ENCODE measurements at regions not wholly inside any gene's neighbourhood (a gene's known extent, or its start where the extent isn't known, plus 50 kb on each side); places are given as distances from the start of the nearest gene placed in this dataset.

GRCh38 chr6:164042212-164042611 lies 627.7 kb downstream of the QKI start:
- DNase-seq (ENCODE audit: missing footprints) (no peak), ATAC-seq (peak; percentile 11)
- intact Hi-C loops (cut with DNase I), result no loop called here

GRCh38 chr6:164040994-164041393 lies 626.5 kb downstream of the QKI start:
- no peak for ATAC-seq
- DNase-seq (ENCODE audit: missing footprints), result no peak
- intact Hi-C loops (cut with DNase I), result no loop called here

GRCh38 chr6:164039954-164040375 lies 625.4 kb downstream of the QKI start:
- DNase-seq (ENCODE audit: missing footprints), result peak; percentile 73
- ATAC-seq, result peak; percentile 78
- intact Hi-C loops (cut with DNase I), result no loop called here

- intact Hi-C loops (cut with DNase I), result no loop called here
- DNase-seq (ENCODE audit: missing footprints) (no peak), ATAC-seq (no peak)
These were observed 622.8 kb downstream of the QKI start for GRCh38 chr6:164037171-164037870.

GRCh38 chr6:164035900-164036485 lies 621.5 kb downstream of the QKI start:
- intact Hi-C loops (cut with DNase I), result no loop called here
- ATAC-seq (no peak), DNase-seq (ENCODE audit: missing footprints) (no peak)

- DNase-seq (ENCODE audit: missing footprints), result no peak
- ATAC-seq, result no peak
- intact Hi-C loops (cut with DNase I), result no loop called here
These were observed 620.2 kb downstream of the QKI start for GRCh38 chr6:164034602-164035140.

- ATAC-seq, result no peak
- intact Hi-C loops (cut with DNase I), result no loop called here
- no peak for DNase-seq (ENCODE audit: missing footprints)
These were observed 610.7 kb downstream of the QKI start for GRCh38 chr6:164025180-164025579.

GRCh38 chr6:164023535-164023934 lies 609.0 kb downstream of the QKI start:
- intact Hi-C loops (cut with DNase I), result no loop called here
- ATAC-seq (no peak), DNase-seq (ENCODE audit: missing footprints) (no peak)

GRCh38 chr6:164022632-164023031 lies 608.1 kb downstream of the QKI start:
- DNase-seq (ENCODE audit: missing footprints) (no peak), ATAC-seq (peak; percentile 77)
- intact Hi-C loops (cut with DNase I), result no loop called here

GRCh38 chr6:164021589-164022250 lies 607.2 kb downstream of the QKI start:
- intact Hi-C loops (cut with DNase I), result no loop called here
- DNase-seq (ENCODE audit: missing footprints), result no peak
- no peak for ATAC-seq

- ATAC-seq (no peak), DNase-seq (ENCODE audit: missing footprints) (no peak)
- intact Hi-C loops (cut with DNase I), result no loop called here
These were observed 605.6 kb downstream of the QKI start for GRCh38 chr6:164020142-164020541.

GRCh38 chr6:164018133-164018532 lies 603.6 kb downstream of the QKI start:
- DNase-seq (ENCODE audit: missing footprints) (no peak), ATAC-seq (no peak)
- intact Hi-C loops (cut with DNase I), result no loop called here

- intact Hi-C loops (cut with DNase I), result no loop called here
- ATAC-seq (no peak), DNase-seq (ENCODE audit: missing footprints) (no peak)
These were observed 601.5 kb downstream of the QKI start for GRCh38 chr6:164016056-164016455.

GRCh38 chr6:164015088-164015484 lies 600.6 kb downstream of the QKI start:
- intact Hi-C loops (cut with DNase I), result no loop called here
- ATAC-seq (no peak), DNase-seq (ENCODE audit: missing footprints) (no peak)

- ATAC-seq, result peak; percentile 55
- intact Hi-C loops (cut with DNase I), result no loop called here
- DNase-seq (ENCODE audit: missing footprints), result no peak
These were observed 600.0 kb downstream of the QKI start for GRCh38 chr6:164014346-164015087.

- intact Hi-C loops (cut with DNase I), result loop anchor here (2.0 kb wide), 1 partner anchor 47 kb away; no protein-coding TSS in a partner anchor
- ATAC-seq (no peak), DNase-seq (ENCODE audit: missing footprints) (no peak)
These were observed 599.1 kb downstream of the QKI start for GRCh38 chr6:164013480-164014208.

GRCh38 chr6:164011321-164011720 lies 596.8 kb downstream of the QKI start:
- intact Hi-C loops (cut with DNase I), result no loop called here
- DNase-seq (ENCODE audit: missing footprints) (no peak), ATAC-seq (no peak)

GRCh38 chr6:164010441-164011103 lies 596.1 kb downstream of the QKI start:
- no peak for DNase-seq (ENCODE audit: missing footprints)
- ATAC-seq, result peak; percentile 71
- intact Hi-C loops (cut with DNase I), result no loop called here
